ENCODE measurements at regions not wholly inside any gene's neighbourhood (a gene's known extent, or its start where the extent isn't known, plus 50 kb on each side); places are given as distances from the start of the nearest gene placed in this dataset.

DNA sequence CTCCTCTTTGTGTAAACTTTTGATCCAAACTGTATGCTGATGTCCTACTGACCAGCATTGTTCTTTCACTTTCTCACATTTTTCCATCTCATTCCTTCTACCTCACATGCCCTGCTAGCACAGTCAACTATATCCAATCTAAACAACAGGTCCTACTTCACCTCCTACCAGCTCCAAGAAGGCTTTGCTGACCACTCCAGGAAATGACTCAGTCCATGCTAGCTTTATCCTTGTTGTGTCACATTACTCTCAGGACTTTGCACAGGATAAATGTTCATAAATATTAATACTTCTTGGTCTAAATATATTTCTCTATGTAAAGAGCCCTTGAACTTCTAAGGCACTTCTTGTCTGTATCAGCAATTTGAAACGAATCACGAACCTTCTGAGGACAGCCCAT is 64.9 kb upstream of the PCED1B start:
- no peak for TF ChIP-seq POLR2A (IDR thresholded peaks at IDR 0.05)
- TF ChIP-seq, protein P1, sequence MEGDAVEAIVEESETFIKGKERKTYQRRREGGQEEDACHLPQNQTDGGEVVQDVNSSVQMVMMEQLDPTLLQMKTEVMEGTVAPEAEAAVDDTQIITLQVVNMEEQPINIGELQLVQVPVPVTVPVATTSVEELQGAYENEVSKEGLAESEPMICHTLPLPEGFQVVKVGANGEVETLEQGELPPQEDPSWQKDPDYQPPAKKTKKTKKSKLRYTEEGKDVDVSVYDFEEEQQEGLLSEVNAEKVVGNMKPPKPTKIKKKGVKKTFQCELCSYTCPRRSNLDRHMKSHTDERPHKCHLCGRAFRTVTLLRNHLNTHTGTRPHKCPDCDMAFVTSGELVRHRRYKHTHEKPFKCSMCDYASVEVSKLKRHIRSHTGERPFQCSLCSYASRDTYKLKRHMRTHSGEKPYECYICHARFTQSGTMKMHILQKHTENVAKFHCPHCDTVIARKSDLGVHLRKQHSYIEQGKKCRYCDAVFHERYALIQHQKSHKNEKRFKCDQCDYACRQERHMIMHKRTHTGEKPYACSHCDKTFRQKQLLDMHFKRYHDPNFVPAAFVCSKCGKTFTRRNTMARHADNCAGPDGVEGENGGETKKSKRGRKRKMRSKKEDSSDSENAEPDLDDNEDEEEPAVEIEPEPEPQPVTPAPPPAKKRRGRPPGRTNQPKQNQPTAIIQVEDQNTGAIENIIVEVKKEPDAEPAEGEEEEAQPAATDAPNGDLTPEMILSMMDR (IDR thresholded peaks at IDR 0.05), result no peak
- no peak for TF ChIP-seq EP300 (IDR thresholded peaks at IDR 0.05; ENCODE audit: low read depth)

Measured in transverse colon (tissue), 3 donors.